ENCODE measurements at regions not wholly inside any gene's neighbourhood (a gene's known extent, or its start where the extent isn't known, plus 50 kb on each side); places are given as distances from the start of the nearest gene placed in this dataset.
"Not testable (repeated sequence)": the region's sequence is repeated elsewhere in the genome, so short reads cannot be mapped to it uniquely, and the experiment has no call there.

DNA sequence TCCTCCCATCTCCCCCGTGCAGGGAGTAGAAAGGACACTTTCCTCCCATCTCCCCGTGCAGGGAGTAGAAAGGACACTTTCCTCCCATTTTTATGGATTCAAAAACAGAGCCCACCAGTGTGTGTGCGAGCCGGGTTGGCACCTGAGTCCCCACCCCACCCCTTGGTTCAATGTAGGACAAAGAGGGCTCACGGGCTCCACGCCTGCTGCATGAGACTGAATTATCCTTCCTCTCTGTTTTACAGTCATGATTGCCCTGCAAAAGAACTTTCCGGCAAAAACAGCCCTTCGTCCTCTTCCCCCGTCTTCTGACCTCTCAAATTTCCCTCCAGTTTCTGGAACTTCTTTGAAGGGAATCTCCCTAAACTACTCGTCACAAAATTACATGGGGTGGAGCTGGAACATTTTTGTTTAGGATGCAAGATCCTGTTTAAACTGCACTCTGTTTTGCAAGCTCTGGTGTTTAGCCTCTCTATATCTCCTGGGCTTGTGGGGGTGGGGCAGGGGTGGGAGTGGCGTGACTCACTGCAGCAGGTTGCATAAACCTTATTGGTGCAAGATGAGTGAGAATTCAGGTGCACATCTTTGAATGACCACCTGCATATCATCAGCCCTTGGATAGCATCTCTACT, 99.8 kb downstream of the PSMG1 start:
- H3K4me3 ChIP-seq (ENCODE audit: low read depth, low read length): no peak overlapping the region

DNA sequence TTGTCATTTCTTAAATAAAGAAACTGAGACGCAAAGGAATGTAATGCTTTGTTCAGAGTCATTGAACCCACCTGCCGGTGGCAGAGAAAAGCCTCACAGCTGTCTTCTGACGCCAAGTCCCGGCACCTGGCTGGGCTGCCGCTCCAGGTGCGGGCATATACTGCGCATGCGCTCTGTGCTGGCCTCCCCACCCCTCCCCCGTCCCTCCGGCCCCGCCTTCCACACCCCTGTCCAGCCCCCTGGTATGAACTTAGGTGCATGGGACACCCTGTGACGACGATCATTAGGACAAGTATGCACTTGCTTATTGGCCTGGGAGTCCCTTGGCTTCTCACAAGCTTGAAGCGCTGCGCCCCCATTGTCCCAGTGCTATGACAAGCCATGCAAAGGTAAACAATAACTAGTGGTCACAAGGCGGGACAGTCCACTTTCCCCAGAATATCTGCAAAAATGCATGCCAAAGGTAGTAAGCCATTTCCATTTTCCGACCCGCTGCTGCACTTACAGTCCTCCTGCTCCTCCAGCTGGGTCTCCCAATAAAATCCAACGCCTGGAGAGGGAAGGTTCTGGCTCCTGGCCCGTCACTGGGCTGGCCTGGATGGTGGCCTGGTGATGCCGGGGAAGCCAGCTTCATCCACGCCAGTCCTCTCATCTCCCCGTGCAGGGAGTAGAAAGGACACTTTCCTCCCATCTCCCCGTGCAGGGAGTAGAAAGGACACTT, 100.4 kb downstream of the PSMG1 start:
- no peak overlapping the region for H3K4me3 ChIP-seq (ENCODE audit: low read depth, low read length)

DNA sequence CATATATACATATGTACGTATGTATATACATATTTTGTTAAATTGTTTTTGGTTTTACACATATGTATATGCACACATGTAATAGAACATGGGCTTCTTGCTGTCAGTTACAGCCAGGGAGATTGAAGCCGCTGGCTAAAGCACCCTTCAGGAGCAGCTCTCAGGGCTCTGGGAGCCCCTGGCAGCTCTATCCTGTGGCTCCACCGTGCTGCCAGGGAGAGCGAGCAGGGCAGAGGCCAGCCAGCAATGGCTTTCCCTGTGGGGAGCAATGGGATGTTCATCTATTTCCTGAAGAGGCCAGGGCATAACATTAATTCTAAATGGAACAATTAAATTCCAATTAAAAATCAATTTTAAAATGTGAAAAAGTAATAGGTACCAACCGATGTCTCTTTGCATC, 102.9 kb downstream of the PSMG1 start:
- no peak overlapping the region for H3K4me3 ChIP-seq (ENCODE audit: low read depth, low read length)

- H3K4me3 ChIP-seq (ENCODE audit: low read depth, low read length): no peak overlapping the region
Measured at GRCh38 chr21:39079617-39080016, 103.6 kb downstream of the PSMG1 start.

GRCh38 chr21:39078322-39079065, 104.8 kb downstream of the PSMG1 start:
- no peak overlapping the region for H3K4me3 ChIP-seq (ENCODE audit: low read depth, low read length)

DNA sequence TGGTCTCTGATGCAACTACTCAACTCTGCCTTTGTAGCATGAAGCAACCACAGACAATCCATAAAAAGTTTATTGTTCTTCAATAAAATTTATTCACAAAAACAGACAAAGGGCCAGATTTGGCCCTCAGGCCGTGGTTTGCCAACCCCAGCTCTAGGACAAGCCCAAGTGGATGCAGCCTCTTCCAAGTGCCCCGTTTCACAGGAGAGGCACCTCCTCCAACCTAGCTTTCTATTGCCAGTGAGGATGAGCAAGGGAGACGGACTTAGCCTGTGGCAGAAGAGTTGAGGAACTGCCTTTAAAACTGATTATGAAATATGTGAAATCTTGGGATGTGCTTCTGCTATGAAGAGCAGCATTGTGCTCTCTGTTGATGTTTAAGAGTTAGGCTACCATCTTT, 105.4 kb downstream of the PSMG1 start:
- no peak overlapping the region for H3K4me3 ChIP-seq (ENCODE audit: low read depth, low read length)

DNA sequence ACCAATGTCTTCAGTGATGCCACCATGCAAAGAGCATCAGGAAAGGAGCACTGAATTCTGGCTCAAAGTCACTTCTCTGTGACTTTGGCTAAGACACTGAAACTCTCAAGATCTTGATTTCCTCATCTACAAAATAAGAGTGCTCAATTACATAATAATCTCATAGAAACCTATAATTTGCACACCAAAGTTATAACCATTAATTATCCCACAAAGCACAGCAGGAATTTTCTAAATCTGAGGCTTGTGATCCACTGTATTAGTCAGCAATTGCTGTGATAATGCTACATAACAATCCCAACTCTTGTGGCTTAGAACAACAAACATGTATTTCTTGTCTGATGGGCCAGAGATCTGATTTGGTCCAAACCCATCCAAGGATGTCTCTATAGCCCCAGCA, 108.7 kb downstream of the PSMG1 start:
- H3K4me3 ChIP-seq (ENCODE audit: low read depth, low read length): no peak overlapping the region

- H3K4me3 ChIP-seq (ENCODE audit: low read depth, low read length): no peak overlapping the region
Measured at GRCh38 chr21:39073717-39074116, 109.5 kb downstream of the PSMG1 start.

DNA sequence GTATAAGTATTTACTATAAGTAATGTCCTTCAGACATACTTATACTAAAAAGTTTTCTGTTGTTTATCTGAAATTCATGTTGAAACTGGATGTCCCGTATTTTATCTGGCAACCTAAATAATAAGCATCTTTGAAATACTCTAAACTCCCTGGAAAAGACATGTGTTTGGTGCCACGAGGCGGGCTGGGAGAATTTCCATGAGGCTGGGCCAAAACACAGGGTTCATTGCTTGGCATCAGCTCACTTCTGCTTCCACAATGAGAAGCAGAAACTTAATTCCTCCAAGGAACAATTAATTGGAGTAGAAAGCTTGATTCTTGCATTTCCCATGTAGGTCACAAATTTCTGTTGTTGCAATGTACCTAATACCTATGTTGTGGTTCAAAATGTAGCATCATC, 110.2 kb downstream of the PSMG1 start:
- no peak overlapping the region for H3K4me3 ChIP-seq (ENCODE audit: low read depth, low read length)

DNA sequence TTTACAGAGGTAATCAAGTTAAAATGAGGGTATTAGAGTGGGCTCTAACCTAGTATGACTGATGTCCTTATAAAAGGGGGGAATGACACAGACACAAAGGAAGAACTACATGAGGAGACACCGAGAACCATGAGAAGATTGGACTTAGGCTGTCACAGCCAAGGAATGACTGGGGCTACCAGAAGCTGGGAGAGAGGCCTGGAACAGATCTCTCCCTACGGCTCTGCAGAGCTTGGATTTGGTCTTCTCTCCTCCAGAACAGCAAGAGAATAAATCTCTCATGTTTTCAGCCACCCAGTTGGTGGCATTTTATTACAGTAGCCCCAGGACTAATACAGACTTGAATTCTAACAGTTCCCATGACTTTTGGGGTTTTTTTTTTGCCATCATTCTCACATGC, 110.8 kb downstream of the PSMG1 start:
- H3K4me3 ChIP-seq (ENCODE audit: low read depth, low read length): no peak overlapping the region

DNA sequence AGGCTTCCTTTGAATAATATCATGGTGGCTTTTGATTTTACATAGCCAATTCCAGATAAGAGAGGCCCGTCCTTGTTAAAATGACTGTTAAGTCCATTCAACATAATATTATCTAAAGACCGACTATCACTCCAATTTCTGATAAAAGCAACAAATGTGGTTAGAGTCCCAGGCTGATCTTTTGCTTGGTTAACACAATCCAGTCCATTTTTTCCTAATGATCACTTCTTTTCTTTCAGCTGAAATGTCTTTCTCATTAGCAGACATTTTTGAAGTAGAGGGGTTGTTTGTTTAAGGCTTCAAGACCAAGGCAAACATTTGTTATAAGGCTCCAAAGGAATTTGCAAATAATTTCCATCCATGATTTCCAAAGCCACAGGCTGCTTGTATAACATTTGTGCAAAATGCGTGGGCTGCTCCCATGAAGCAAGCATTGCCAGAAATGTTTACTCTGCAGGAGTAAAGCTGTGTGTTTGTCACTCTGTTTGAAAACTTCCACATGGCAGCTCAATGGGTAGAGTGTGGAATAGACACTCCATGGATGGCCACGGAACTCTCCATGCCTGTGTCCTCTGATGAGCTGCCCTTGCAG, 111.5 kb downstream of the PSMG1 start:
- no peak overlapping the region for H3K4me3 ChIP-seq (ENCODE audit: low read depth, low read length)

DNA sequence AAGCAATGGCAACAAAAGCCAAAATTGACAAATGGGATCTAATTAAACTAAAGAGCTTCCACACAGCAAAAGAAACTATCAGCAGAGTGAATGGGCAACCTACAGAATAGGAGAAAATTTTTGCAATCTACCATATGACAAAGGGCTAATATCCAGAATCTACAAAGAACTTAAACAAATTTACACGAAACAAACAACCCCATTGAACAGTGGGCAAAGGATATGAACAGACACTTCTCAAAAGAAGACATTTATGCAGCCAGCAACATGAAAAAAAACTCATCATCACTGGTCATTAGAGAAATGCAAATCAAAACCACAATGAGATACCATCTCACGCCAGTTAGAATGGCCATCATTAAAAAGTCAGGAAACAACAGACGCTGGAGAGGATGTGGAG, 113.4 kb downstream of the PSMG1 start:
- not testable (repeated sequence) for H3K4me3 ChIP-seq (ENCODE audit: low read depth, low read length)

DNA sequence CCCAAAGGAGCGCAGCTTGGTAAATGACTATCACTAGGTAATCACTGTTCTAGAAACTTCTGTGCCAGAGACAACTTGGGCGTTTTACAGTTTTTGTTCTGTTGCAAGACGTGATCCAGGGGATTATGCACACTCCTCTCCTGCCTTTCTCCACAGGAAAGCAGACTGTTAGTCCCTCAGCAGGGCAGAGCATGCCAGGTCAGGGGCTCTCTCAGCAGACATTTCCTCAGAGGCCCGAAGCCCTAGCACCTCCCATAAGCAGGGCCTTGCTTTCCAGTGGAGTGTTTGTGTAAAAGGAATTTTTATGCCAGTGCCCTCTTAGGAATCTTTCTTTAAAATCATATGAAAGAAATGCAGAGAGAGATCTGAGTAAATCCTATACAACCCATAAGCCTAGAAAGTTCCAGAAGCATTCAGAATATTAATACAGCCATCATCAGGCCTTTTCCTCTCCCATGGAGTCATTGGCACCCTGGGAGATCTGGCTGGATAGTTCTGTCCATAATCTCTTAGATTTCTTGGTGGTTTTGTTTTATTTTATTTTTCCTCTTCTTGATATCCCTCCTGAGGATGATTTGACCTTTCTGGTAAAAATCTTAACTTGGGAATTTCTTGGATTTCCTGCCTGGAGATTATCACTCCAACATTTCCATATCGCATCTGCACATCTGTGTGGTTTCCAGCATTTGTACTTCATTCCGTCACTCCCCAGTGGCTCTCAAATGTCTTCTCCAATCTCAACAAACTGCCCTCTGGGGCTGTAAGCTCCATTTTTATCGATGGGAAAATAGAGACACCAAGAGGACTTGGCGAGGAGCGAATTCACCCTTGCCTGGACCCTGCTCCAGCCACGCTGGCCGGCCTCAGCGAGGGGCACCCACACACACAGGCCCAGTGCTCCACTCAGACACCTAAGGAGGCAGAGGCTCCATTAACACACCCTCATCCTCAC, 116.1 kb downstream of the PSMG1 start:
- no peak overlapping the region for H3K4me3 ChIP-seq (ENCODE audit: low read depth, low read length)

DNA sequence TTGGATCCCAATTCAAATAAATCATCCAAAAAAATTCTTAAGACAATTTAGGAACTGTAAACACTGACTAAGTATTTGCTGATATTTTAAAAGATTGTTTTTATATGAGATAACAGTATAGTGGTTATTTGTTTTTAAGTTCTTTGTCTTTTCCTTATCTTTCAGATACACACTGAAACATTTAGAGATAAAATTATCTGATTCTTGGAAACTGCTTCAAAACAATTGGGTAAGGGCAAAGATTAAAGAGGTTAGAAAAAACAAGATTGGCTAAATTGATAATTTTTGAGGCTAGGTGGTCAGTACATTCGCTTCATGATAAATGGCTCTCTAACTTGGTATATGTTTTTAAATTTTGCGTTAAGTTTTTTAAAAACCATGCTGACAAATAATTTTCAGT, 117.3 kb downstream of the PSMG1 start:
- no peak overlapping the region for H3K4me3 ChIP-seq (ENCODE audit: low read depth, low read length)

DNA sequence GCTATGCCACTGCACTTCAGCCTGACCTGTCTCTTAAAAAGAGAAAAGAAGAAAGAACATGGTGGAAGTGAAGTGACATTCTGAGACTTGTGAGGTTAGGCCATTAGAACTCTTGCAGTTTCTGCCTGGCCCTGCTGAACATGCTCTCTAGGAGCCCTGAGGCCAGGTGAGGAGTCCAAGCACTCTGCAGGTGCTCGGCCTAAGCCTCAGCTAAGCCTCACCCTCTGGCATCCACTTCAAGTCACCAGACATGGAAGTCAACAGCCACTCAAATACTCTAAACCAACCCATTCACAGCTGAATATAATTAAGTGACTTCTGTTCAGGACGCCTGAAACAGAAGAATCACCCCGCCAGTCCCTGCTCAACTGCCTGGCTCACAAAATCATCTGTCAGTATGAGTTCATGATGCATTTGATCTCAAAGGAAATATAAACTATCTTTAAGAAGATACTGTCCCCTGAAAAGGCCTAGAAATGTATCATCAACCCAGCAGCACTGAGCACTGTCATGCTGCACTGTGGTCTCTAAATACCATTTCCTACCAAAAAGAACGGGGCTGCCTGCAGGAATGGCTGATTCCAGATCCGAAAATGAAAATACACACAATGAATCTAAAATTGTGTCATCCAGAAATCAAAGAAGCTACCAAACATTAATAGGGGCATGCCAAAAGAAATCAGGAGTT, 118.8 kb downstream of the PSMG1 start:
- H3K4me3 ChIP-seq (ENCODE audit: low read depth, low read length): no peak overlapping the region

- no peak overlapping the region for H3K4me3 ChIP-seq (ENCODE audit: low read depth, low read length)
Measured at GRCh38 chr21:39063517-39063916, 119.7 kb downstream of the PSMG1 start.

DNA sequence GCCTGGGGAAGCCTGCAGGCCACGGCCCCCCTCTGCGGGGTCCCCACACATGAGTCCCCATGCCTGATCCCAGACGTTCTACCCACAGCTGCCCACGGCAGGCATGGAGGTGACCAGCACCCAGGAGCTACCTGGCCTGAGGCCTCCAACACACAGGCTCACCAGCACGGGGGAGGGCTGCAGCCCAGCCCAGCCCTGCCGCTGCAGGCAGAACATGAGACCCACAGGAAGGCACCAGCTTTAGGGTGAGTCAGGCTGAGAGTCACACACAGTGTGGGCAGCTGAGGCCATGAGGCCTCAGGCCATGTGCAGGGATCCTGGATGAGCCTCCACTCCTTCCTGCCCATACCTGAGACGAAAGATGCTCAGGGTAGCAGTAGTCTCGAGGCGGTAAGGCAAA, 121.1 kb downstream of the PSMG1 start:
- H3K4me3 ChIP-seq (ENCODE audit: low read depth, low read length): no peak overlapping the region

DNA sequence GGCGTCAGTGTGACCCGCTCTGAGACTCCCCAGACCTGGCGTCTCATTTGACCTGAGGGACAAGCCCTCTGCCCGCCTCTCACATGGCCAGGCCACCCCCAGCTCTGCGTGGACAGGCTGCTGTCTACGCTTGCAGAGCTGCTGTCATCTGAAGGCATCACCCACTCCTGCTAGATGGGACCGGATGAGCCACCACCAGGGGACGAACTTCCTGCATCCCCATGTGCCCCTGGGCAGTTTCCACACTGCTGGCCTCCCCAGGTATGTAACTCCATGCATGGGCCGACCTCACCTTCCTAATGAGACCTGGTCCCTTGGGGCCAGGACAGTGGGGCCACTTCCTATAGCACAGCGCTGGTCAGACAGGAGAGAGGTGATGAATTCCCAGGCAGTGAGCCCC, 121.5 kb downstream of the PSMG1 start:
- no peak overlapping the region for H3K4me3 ChIP-seq (ENCODE audit: low read depth, low read length)

GRCh38 chr21:39060485-39061083, 122.7 kb downstream of the PSMG1 start:
- H3K4me3 ChIP-seq (ENCODE audit: low read depth, low read length): no peak overlapping the region

GRCh38 chr21:39057121-39057520, 126.1 kb downstream of the PSMG1 start:
- no peak overlapping the region for H3K4me3 ChIP-seq (ENCODE audit: low read depth, low read length)

Data from iPS-11a (cell line).